IMR-90 (cell line): ENCODE measurements at regions not wholly inside any gene's neighbourhood (a gene's known extent, or its start where the extent isn't known, plus 50 kb on each side); places are given as distances from the start of the nearest gene placed in this dataset.

Source experiments
- ATAC-seq: fragments of 200-7000 bp; cut with Tn5 transposase; 2 replicates; pipeline ENCODE4 v1.9.1; 2020; ENCODE audit warnings: low read depth, mild to moderate bottlenecking, moderate library complexity
- BruUV-seq: library from RNA; stranded (reverse); fragments of 400-500 nt; replicated peaks from 2 replicates; lab custom pipeline; 2021; lab: Mats Ljungman, UMichigan
- CTCF ChIA-PET: fragments of 300-600 bp; formaldehyde crosslinking; extraction: SDS; loops from one replicate; lab custom pipeline; 2021; ENCODE audit warnings: antibody characterized with exemption; lab: Yijun Ruan, JAX
- POLR2A ChIA-PET: fragments of 300-600 bp; sonication (Branson Sonifier 250); formaldehyde crosslinking; loops from one replicate; lab custom pipeline; 2022; ENCODE audit warnings: antibody characterized with exemption; ENCODE audit not compliant: unreplicated experiment; lab: Charles Lee
- DNase-seq: peaks from one replicate; pipeline ENCODE4 v3.0.0; 2013
- H2AFZ ChIP-seq: replicated peaks from 2 replicates; pipeline ENCODE3; 2013; ENCODE audit warnings: low read length, mild to moderate bottlenecking; ENCODE audit not compliant: poor library complexity
- H2AK5ac ChIP-seq: 2 replicates; pipeline ENCODE4 v1.6.1; 2013; ENCODE audit warnings: low read depth, low read length, inconsistent platforms
- H2AK9ac ChIP-seq: replicated peaks from 2 replicates; pipeline ENCODE3; 2013; ENCODE audit warnings: mild to moderate bottlenecking, low read depth, low read length, moderate library complexity; ENCODE audit not compliant: poor library complexity
- H2BK120ac ChIP-seq: 2 replicates; pipeline ENCODE4 v1.6.1; 2013; ENCODE audit warnings: low read depth, low read length, inconsistent platforms
- H2BK15ac ChIP-seq: 3 replicates; pipeline ENCODE4 v1.6.1; 2013; ENCODE audit warnings: low read depth, low read length, inconsistent platforms
- H2BK20ac ChIP-seq: 2 replicates; pipeline ENCODE4 v1.6.1; 2013; ENCODE audit warnings: low read depth, mild to moderate bottlenecking, inconsistent platforms, low read length, moderate library complexity
- H2BK5ac ChIP-seq: 2 replicates; pipeline ENCODE4 v1.6.1; 2013; ENCODE audit warnings: mild to moderate bottlenecking, low read depth, low read length, inconsistent platforms; ENCODE audit not compliant: poor library complexity, severe bottlenecking
- H3K14ac ChIP-seq: replicated peaks from 2 replicates; pipeline ENCODE4 v1.6.1; 2013; ENCODE audit warnings: low read depth, low read length, inconsistent platforms
- H3K18ac ChIP-seq: 2 replicates; pipeline ENCODE4 v1.6.1; 2013; ENCODE audit warnings: low read depth, low read length, control low read depth
- H3K23ac ChIP-seq: 2 replicates; pipeline ENCODE4 v1.6.1; 2013; ENCODE audit warnings: low read depth, low read length, inconsistent platforms
- H3K27ac ChIP-seq: 2 replicates; pipeline ENCODE4 v1.5.1; 2013; ENCODE audit warnings: mild to moderate bottlenecking, control low read depth, low read length; ENCODE audit not compliant: insufficient read depth
- H3K27me3 ChIP-seq: 2 replicates; pipeline ENCODE4 v1.6.1; 2013; ENCODE audit warnings: low read length; ENCODE audit not compliant: control insufficient read depth, insufficient read depth
- H3K36me3 ChIP-seq: 2 replicates; pipeline ENCODE4 v1.6.1; 2013; ENCODE audit warnings: low read length, mixed read lengths; ENCODE audit not compliant: control insufficient read depth, insufficient read depth
- H3K4ac ChIP-seq: 2 replicates; pipeline ENCODE4 v1.6.1; 2013; ENCODE audit warnings: low read depth, low read length, inconsistent platforms
- H3K4me1 ChIP-seq: 2 replicates; pipeline ENCODE4 v1.6.1; 2013; ENCODE audit warnings: low read length, mixed read lengths; ENCODE audit not compliant: control insufficient read depth, insufficient read depth
- H3K4me2 ChIP-seq: 2 replicates; pipeline ENCODE4 v1.6.1; 2013; ENCODE audit warnings: low read depth, mild to moderate bottlenecking, control low read depth, low read length, moderate library complexity
- H3K4me3 ChIP-seq: 2 replicates; pipeline ENCODE4 v1.5.1; 2013; ENCODE audit warnings: low read depth, mild to moderate bottlenecking, control low read depth, low read length, moderate library complexity; ENCODE audit not compliant: insufficient read depth
- H3K56ac ChIP-seq: 2 replicates; pipeline ENCODE4 v1.6.1; 2013; ENCODE audit warnings: low read length, inconsistent platforms; ENCODE audit not compliant: insufficient read depth; ENCODE audit errors: extremely low read depth
- H3K79me1 ChIP-seq, 2 experiments: 2 replicates each; pipeline ENCODE4 v1.6.1; 2013; ENCODE audit warnings: low read length in 2 of 2, inconsistent platforms in 1 of 2, low read depth in 1 of 2
- H3K9ac ChIP-seq: 2 replicates; pipeline ENCODE4 v1.6.1; 2013; ENCODE audit warnings: low read depth, low read length, control low read depth
- H3K9me1 ChIP-seq: 2 replicates; pipeline ENCODE4 v1.6.1; 2013; ENCODE audit warnings: low read length, inconsistent platforms; ENCODE audit not compliant: insufficient read depth
- H3K9me3 ChIP-seq: 2 replicates; pipeline ENCODE4 v1.6.1; 2013; ENCODE audit warnings: low read length; ENCODE audit not compliant: control insufficient read depth, insufficient read depth
- H4K20me1 ChIP-seq: 2 replicates; pipeline ENCODE4 v1.6.1; 2013; ENCODE audit warnings: low read length, inconsistent platforms; ENCODE audit not compliant: insufficient read depth
- H4K5ac ChIP-seq: 2 replicates; pipeline ENCODE4 v1.6.1; 2013; ENCODE audit warnings: mild to moderate bottlenecking, low read depth, low read length, control low read depth
- H4K8ac ChIP-seq, 2 experiments: 2 replicates each; pipeline ENCODE4 v1.6.1; 2013; ENCODE audit warnings: low read depth in 2 of 2, low read length in 2 of 2, control low read depth in 1 of 2, inconsistent platforms in 1 of 2
- H4K91ac ChIP-seq: 2 replicates; pipeline ENCODE4 v1.6.1; 2013; ENCODE audit warnings: low read depth, low read length, inconsistent platforms; ENCODE audit not compliant: insufficient read depth
- BHLHE40 ChIP-seq: fragments of 150-350 bp; IDR thresholded peaks from 2 replicates; pipeline ENCODE4 v1.6.1; 2016; ENCODE audit warnings: mild to moderate bottlenecking, low read depth, low read length
- CEBPB ChIP-seq: IDR thresholded peaks from 2 replicates; pipeline ENCODE4 v1.6.1; 2012; ENCODE audit warnings: low read depth, low read length, improper control_type of control experiment
- CHD1 ChIP-seq: IDR thresholded peaks from 2 replicates; pipeline ENCODE4 v1.6.1; 2012; ENCODE audit warnings: low read depth, low read length, improper control_type of control experiment
- FOS ChIP-seq: fragments of 150-350 bp; IDR thresholded peaks from 2 replicates; pipeline ENCODE4 v1.6.1; 2016; ENCODE audit warnings: low read depth, low read length
- MAFK ChIP-seq: IDR thresholded peaks from 2 replicates; pipeline ENCODE4 v1.6.1; 2012; ENCODE audit warnings: low read depth, low read length, improper control_type of control experiment
- MAZ ChIP-seq: IDR thresholded peaks from 2 replicates; pipeline ENCODE4 v1.6.1; 2012; ENCODE audit warnings: low read depth, mild to moderate bottlenecking, low read length, improper control_type of control experiment, moderate library complexity, borderline replicate concordance
- MXI1 ChIP-seq: IDR thresholded peaks from 2 replicates; pipeline ENCODE4 v1.6.1; 2012; ENCODE audit warnings: low read depth, mild to moderate bottlenecking, low read length, moderate library complexity, borderline replicate concordance
- NFE2L2 ChIP-seq: fragments of 150-350 bp; IDR thresholded peaks from 2 replicates; pipeline ENCODE4 v1.6.1; 2016; ENCODE audit warnings: low read depth, mild to moderate bottlenecking, low read length
- POLR2A ChIP-seq: IDR thresholded peaks from 2 replicates; pipeline ENCODE4 v1.6.1; 2012; ENCODE audit warnings: mild to moderate bottlenecking, low read depth, low read length
- RAD21 ChIP-seq: IDR thresholded peaks from 2 replicates; pipeline ENCODE4 v1.6.1; 2012; ENCODE audit warnings: low read length, improper control_type of control experiment
- RCOR1 ChIP-seq: IDR thresholded peaks from 2 replicates; pipeline ENCODE4 v1.6.1; 2012; ENCODE audit warnings: mild to moderate bottlenecking, low read length, improper control_type of control experiment; ENCODE audit not compliant: insufficient replicate concordance
- RFX5 ChIP-seq: IDR thresholded peaks from 2 replicates; pipeline ENCODE4 v1.8.0; 2012; ENCODE audit warnings: low read depth, mild to moderate bottlenecking, low read length, moderate library complexity
- SMC3 ChIP-seq: fragments of 150-350 bp; IDR thresholded peaks from 2 replicates; pipeline ENCODE4 v1.6.1; 2016; ENCODE audit warnings: low read depth, mild to moderate bottlenecking, antibody characterized with exemption, low read length, moderate library complexity
- WGBS, 2 experiments: methylation state at CpG; one replicate each; pipeline versions ENCODE4 v1.1.5 to v1.1.7; 2013; ENCODE audit warnings: missing lambda C conversion rate in 2 of 2; ENCODE audit not compliant: insufficient read length in 1 of 2; ENCODE audit errors: extremely low coverage in 2 of 2; 5-methylcytosine and 5-hydroxymethylcytosine counted together
- dilution Hi-C: fragments of 300-500 bp; cut with HindIII; formaldehyde crosslinking; loops from one replicate; pipeline ENCODE4 v1.14.3; 2018; ENCODE audit warnings: low sequenced_read_pairs; ENCODE audit not compliant: unreplicated experiment
- in situ Hi-C: fragments of 300-500 bp; cut with MboI; formaldehyde crosslinking; loops from 3 replicates; pipeline ENCODE4 v1.14.3; 2019; ENCODE audit warnings: low sequenced_read_pairs, inconsistent platforms, mixed read lengths
- intact Hi-C: fragments of 100-400 bp; cut with micrococcal nuclease; formaldehyde crosslinking; loops from 2 replicates; pipeline ENCODE4 v1.10.0; 2022
- TF ChIP-seq, protein P1 (sequence below): conservative IDR thresholded peaks from 2 replicates; pipeline ENCODE4 v1.5.1; 2012; ENCODE audit warnings: mild to moderate bottlenecking, low read depth, low read length, improper control_type of control experiment
- TF ChIP-seq, protein P2 (sequence below): fragments of 150-350 bp; IDR thresholded peaks from 2 replicates; pipeline ENCODE4 v1.6.1; 2017; ENCODE audit warnings: mild to moderate bottlenecking, antibody characterized with exemption, low read length, low read depth
- TF ChIP-seq, protein P3 (sequence below): fragments of 150-350 bp; IDR thresholded peaks from 2 replicates; pipeline ENCODE4 v1.6.1; 2016; ENCODE audit warnings: low read depth, mild to moderate bottlenecking, low read length, moderate library complexity, borderline replicate concordance

DNA sequence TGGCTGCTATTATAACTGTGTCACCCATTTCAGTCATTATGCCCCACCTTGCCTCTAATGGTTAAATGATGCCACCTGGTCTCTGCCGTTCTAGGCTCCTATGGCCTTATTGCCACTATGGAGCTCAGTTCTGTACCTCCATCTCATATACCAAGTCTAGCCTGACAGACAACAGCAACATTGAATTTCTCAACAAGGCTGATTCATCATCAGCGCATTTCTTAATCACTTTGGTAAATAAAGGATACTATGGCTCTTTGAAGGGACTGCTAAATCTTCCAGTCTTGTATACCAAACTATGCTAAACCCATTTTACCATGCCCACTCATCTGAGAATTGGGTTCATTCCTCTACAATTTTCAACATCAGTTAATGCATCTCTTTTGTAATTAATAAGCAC, 784.5 kb upstream of the CELF4 start:
- H3K27me3 ChIP-seq = no peaks in the 10 kb centered on the region
- no peaks in the 10 kb centered on the region for H3K36me3 ChIP-seq
- intact Hi-C loops (no loop called here), in situ Hi-C loops (no loop called here), dilution Hi-C loops (no loop called here)
- H2AK5ac ChIP-seq = no peak overlapping the region
- H3K18ac ChIP-seq = no peak overlapping the region
- no peak overlapping the region for H2BK15ac ChIP-seq
- POLR2A ChIA-PET = no interaction called here
- H3K9me1 ChIP-seq = no peaks in the 10 kb centered on the region
- no peak overlapping the region for H3K4ac ChIP-seq
- no peak overlapping the region for H2BK5ac ChIP-seq
- CTCF ChIA-PET = no interaction called here
- H4K20me1 ChIP-seq = no peaks in the 10 kb centered on the region
- H4K8ac ChIP-seq = no peak overlapping the region
- WGBS, 2 experiments = 57% methylated on average over 1 of the region's 2 CpGs; no CpG with 5 or more reads in 1 of the 2 experiments
- no peak overlapping the region for H3K14ac ChIP-seq
- no peak overlapping the region for H4K5ac ChIP-seq
- H3K9me3 ChIP-seq = peaks cover 6% of the 10 kb centered on the region
- H2BK120ac ChIP-seq = no peak overlapping the region
- no peak overlapping the region for H4K91ac ChIP-seq
- H3K23ac ChIP-seq = no peak overlapping the region
- no peaks in the 10 kb centered on the region for H3K4me1 ChIP-seq
- H3K27ac ChIP-seq = no peak overlapping the region
- H3K4me3 ChIP-seq = no peak overlapping the region
- no peak overlapping the region for H3K4me2 ChIP-seq
- no peak overlapping the region for H3K56ac ChIP-seq
- ATAC-seq = no peak
- DNase-seq = no peak
- TF ChIP-seq, protein P1, sequence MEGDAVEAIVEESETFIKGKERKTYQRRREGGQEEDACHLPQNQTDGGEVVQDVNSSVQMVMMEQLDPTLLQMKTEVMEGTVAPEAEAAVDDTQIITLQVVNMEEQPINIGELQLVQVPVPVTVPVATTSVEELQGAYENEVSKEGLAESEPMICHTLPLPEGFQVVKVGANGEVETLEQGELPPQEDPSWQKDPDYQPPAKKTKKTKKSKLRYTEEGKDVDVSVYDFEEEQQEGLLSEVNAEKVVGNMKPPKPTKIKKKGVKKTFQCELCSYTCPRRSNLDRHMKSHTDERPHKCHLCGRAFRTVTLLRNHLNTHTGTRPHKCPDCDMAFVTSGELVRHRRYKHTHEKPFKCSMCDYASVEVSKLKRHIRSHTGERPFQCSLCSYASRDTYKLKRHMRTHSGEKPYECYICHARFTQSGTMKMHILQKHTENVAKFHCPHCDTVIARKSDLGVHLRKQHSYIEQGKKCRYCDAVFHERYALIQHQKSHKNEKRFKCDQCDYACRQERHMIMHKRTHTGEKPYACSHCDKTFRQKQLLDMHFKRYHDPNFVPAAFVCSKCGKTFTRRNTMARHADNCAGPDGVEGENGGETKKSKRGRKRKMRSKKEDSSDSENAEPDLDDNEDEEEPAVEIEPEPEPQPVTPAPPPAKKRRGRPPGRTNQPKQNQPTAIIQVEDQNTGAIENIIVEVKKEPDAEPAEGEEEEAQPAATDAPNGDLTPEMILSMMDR = no peak
- no peak for TF ChIP-seq SMC3
- no peak for TF ChIP-seq RCOR1
- TF ChIP-seq, protein P2, sequence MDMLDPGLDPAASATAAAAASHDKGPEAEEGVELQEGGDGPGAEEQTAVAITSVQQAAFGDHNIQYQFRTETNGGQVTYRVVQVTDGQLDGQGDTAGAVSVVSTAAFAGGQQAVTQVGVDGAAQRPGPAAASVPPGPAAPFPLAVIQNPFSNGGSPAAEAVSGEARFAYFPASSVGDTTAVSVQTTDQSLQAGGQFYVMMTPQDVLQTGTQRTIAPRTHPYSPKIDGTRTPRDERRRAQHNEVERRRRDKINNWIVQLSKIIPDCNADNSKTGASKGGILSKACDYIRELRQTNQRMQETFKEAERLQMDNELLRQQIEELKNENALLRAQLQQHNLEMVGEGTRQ = no peak
- TF ChIP-seq MXI1 = no peak
- no peak for TF ChIP-seq RAD21
- TF ChIP-seq CEBPB = no peak
- TF ChIP-seq, protein P3, sequence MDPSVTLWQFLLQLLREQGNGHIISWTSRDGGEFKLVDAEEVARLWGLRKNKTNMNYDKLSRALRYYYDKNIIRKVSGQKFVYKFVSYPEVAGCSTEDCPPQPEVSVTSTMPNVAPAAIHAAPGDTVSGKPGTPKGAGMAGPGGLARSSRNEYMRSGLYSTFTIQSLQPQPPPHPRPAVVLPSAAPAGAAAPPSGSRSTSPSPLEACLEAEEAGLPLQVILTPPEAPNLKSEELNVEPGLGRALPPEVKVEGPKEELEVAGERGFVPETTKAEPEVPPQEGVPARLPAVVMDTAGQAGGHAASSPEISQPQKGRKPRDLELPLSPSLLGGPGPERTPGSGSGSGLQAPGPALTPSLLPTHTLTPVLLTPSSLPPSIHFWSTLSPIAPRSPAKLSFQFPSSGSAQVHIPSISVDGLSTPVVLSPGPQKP = no peak
- TF ChIP-seq MAFK = no peak
- TF ChIP-seq MAZ = no peak
- TF ChIP-seq RFX5 = no peak
- no peak for TF ChIP-seq CHD1
- no peak for TF ChIP-seq POLR2A
- no peak for TF ChIP-seq BHLHE40
- TF ChIP-seq FOS = no peak
- no peak for TF ChIP-seq NFE2L2
- no peak overlapping the region for H2AK9ac ChIP-seq
- BruUV-seq = no TSS peak
- H3K9ac ChIP-seq = no peak overlapping the region
- H2BK20ac ChIP-seq = no peak overlapping the region
- no peak overlapping the region for H2AFZ ChIP-seq
- no peaks in the 10 kb centered on the region for H3K79me1 ChIP-seq
